ENCODE measurements at regions not wholly inside any gene's neighbourhood (a gene's known extent, or its start where the extent isn't known, plus 50 kb on each side); places are given as distances from the start of the nearest gene placed in this dataset.

GRCh38 chr1:232280910-232281309 lies 349.0 kb downstream of the SIPA1L2 start:
- DNase-seq (ENCODE audit: low read depth) = no peak

GRCh38 chr1:232279909-232280400 lies 350.0 kb downstream of the SIPA1L2 start:
- DNase-seq (ENCODE audit: low read depth) = no peak

GRCh38 chr1:232278925-232279324 lies 351.0 kb downstream of the SIPA1L2 start:
- no peak for DNase-seq (ENCODE audit: low read depth)

- no peak for DNase-seq (ENCODE audit: low read depth)
These were observed 353.3 kb downstream of the SIPA1L2 start for GRCh38 chr1:232276651-232277050.

- no peak for DNase-seq (ENCODE audit: low read depth)
These were observed 354.8 kb downstream of the SIPA1L2 start for GRCh38 chr1:232274999-232275710.

GRCh38 chr1:232274236-232274855 lies 355.6 kb downstream of the SIPA1L2 start:
- peak; percentile 20 for DNase-seq (ENCODE audit: low read depth)

GRCh38 chr1:232273011-232273410 lies 356.9 kb downstream of the SIPA1L2 start:
- DNase-seq (ENCODE audit: low read depth) = peak; percentile 11

GRCh38 chr1:232271991-232272589 lies 357.8 kb downstream of the SIPA1L2 start:
- DNase-seq (ENCODE audit: low read depth) = no peak

GRCh38 chr1:232271299-232271698 lies 358.6 kb downstream of the SIPA1L2 start:
- no peak for DNase-seq (ENCODE audit: low read depth)

GRCh38 chr1:232269988-232270387 lies 359.9 kb downstream of the SIPA1L2 start:
- DNase-seq (ENCODE audit: low read depth) = no peak

- DNase-seq (ENCODE audit: low read depth) = no peak
These were observed 361.9 kb downstream of the SIPA1L2 start for GRCh38 chr1:232267837-232268598.

GRCh38 chr1:232267092-232267836 lies 362.7 kb downstream of the SIPA1L2 start:
- DNase-seq (ENCODE audit: low read depth) = no peak

- DNase-seq (ENCODE audit: low read depth) = no peak
These were observed 366.5 kb downstream of the SIPA1L2 start for GRCh38 chr1:232263452-232263851.

- no peak for DNase-seq (ENCODE audit: low read depth)
These were observed 366.9 kb downstream of the SIPA1L2 start for GRCh38 chr1:232262991-232263390.

GRCh38 chr1:232260861-232261260 lies 369.1 kb downstream of the SIPA1L2 start:
- DNase-seq (ENCODE audit: low read depth) = no peak

- DNase-seq (ENCODE audit: low read depth) = no peak
These were observed 369.9 kb downstream of the SIPA1L2 start for GRCh38 chr1:232260045-232260444.

GRCh38 chr1:232259333-232259732 lies 370.6 kb downstream of the SIPA1L2 start:
- DNase-seq (ENCODE audit: low read depth) = no peak

GRCh38 chr1:232252546-232253118 lies 377.3 kb downstream of the SIPA1L2 start:
- no peak for DNase-seq (ENCODE audit: low read depth)

GRCh38 chr1:232250838-232251237 lies 379.1 kb downstream of the SIPA1L2 start:
- DNase-seq (ENCODE audit: low read depth) = no peak

GRCh38 chr1:232249861-232250777 lies 379.8 kb downstream of the SIPA1L2 start:
- DNase-seq (ENCODE audit: low read depth) = no peak
